ENCODE measurements at regions not wholly inside any gene's neighbourhood (a gene's known extent, or its start where the extent isn't known, plus 50 kb on each side); places are given as distances from the start of the nearest gene placed in this dataset.

DNA sequence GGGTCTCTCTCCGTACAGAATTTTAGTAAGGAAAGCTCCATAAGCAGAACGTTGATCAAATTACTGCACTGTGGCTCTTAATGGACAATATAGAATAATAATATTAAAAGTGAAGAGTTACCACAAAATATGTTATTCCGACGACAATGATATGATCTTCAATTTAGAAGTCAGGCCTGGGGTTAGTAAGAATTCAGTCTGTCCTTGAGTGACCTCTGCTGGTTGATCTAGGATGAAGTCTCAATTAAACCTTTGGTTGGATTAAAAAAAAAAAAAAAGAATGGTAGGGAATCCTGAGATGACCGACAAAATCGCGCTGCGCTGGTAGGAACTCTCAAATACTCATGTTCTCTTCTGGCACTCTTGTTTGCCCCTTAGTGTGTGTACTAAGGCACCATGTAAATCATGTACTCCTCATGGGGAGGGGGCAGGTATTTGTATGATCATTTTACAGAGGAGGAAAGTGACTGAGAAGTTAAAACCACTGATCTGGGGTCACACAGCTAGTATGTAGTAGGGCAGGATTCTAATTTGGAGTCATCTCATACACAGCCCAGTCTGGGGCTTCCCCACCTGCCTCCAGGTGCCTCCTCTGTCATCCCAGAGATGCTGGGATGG lies 161.3 kb upstream of the NPVF start:
- TF ChIP-seq, protein P1, sequence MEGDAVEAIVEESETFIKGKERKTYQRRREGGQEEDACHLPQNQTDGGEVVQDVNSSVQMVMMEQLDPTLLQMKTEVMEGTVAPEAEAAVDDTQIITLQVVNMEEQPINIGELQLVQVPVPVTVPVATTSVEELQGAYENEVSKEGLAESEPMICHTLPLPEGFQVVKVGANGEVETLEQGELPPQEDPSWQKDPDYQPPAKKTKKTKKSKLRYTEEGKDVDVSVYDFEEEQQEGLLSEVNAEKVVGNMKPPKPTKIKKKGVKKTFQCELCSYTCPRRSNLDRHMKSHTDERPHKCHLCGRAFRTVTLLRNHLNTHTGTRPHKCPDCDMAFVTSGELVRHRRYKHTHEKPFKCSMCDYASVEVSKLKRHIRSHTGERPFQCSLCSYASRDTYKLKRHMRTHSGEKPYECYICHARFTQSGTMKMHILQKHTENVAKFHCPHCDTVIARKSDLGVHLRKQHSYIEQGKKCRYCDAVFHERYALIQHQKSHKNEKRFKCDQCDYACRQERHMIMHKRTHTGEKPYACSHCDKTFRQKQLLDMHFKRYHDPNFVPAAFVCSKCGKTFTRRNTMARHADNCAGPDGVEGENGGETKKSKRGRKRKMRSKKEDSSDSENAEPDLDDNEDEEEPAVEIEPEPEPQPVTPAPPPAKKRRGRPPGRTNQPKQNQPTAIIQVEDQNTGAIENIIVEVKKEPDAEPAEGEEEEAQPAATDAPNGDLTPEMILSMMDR (IDR thresholded peaks at IDR 0.05) = peak in 5 of 6 experiments; percentile 7 to 75 (median 68)
- no peak for TF ChIP-seq POLR2A (IDR thresholded peaks at IDR 0.05)

All from Peyer's patch (tissue), 4 donors.